ENCODE measurements at regions not wholly inside any gene's neighbourhood (a gene's known extent, or its start where the extent isn't known, plus 50 kb on each side); places are given as distances from the start of the nearest gene placed in this dataset.

DNA sequence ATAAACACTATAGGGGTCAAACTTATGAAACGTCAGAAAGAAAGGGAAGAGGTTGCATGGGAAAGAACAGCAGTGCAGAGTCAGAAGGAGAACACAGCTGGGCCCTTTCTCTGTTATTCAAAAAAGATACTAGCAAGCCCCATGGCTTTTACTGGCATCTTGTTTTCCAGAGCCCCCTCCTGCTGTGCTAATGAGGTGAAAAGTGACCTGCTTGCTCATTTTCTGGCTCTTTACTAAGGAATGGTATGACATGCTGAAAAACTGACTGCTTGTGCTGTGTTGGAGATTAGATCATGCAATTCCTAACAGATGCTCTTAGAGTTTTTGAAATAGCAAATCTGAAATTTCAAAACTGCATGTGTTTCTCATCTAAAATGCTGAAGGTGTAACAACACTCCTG is 541.6 kb upstream of the ALCAM start:
- DNase-seq (ENCODE audit: low read depth, low spot score), result peak; percentile 50

DNA sequence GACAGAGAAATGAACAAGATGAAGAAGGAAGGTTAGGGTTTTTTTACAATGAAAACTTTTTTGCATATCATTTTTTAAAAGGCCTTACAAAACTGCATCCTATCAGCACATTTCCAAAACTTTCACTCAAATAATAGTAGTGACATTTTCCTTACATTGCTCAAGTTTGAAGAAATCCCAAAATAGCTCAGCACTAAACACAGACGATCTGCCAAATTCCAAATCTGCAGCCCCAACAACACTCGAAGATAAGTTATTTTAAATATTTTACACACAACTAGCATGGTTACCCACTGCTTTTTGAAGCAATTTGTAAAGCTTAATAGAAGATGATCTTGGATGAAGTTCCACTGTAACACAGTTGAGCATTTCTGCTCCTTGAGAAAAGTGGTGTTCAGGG is 535.6 kb upstream of the ALCAM start:
- no peak for DNase-seq (ENCODE audit: low read depth, low spot score)

DNA sequence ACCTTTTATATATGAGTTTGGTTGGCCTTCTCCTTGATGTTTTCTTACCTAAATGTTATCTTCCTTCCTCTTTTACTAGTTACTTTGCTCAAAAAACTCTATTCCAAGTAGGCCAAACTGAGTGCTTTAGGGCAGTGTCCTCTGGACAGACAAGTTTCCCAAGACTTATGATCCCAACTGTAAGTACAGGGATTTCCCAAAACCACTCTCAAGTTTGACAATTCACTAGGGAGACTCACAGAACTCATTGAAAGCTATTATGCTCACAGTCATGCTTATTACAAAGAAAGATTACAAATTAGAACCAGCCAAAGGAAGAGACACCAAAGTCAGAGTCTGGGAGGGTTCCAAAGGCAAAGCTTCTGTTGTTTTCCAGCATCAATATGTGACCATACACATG is 534.2 kb upstream of the ALCAM start:
- DNase-seq (ENCODE audit: low read depth, low spot score), result no peak

DNA sequence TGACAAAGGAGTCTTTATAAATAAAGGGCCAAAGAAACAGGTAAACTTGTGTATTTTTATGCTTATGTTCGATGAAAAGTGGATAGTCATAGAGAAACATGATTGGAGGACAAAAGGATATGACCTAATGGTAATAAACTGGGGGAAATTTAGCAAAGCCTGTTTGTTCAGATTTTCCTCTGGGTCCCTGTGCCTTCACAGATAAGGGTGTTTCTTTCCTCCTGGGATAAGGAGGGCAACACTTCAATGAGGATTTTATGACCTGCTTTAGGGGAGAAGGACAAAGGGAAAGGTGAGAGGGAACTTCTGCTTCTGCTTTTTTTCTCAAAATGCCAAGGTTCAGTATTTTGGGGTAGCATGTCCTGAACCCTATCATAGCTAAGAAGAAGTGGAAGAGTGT is 531.3 kb upstream of the ALCAM start:
- DNase-seq (ENCODE audit: low read depth, low spot score), result no peak

DNA sequence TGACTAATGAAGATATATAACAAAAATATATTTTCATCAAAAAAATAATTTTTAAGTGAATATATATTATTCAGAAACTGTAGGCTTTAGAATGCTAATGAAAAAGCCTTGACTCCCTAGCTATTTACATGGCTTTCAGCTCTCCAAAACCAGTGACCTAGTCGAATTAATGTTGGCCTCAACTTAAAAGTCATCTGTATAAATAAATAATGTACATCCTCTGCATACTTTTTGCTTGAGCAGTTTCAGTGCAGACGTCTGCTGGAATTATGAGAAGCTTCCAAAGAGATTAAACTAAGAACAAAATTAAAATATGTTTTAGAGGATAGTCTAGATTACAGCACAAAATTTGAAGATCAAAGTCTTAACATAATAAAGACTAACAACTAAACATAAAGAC is 520.4 kb upstream of the ALCAM start:
- no peak for DNase-seq (ENCODE audit: low read depth, low spot score)

DNA sequence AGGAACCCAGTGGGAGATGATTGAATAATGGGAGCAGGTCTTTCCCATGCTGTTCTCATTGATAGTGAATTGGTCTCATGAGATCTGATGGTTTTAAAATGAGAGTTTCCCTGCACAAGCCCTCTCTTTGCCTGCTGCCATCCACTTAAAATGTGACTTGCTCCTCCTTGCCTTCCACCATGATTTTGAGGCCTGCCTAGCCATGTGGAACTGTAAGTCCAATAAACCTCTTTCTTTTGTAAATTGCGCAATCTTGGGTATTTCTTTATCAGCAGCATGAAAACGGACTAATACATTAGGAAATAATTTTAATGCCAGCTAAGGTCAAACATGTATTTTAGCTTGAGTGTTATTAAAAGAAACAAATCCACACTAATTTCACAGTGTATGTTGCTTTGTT is 517.6 kb upstream of the ALCAM start:
- no peak for DNase-seq (ENCODE audit: low read depth, low spot score)

DNA sequence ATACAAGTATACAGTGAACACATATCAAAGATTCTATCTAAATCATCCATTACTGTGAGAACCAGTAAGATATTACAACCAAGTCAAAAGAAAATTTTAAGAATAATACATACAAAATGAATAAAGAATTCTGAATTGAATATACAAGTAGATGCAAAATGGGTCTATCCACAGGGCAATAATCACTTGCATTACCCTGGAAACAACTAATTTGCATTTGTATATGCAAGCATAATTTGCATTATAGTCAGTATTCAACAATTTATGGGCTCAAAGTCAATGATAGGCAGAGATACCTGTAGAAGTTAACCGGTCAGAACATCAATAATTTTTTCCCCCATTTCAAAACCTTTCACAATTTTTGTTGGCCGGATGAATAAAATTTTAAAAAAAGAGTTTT is 512.2 kb upstream of the ALCAM start:
- DNase-seq (ENCODE audit: low read depth, low spot score), result no peak

DNA sequence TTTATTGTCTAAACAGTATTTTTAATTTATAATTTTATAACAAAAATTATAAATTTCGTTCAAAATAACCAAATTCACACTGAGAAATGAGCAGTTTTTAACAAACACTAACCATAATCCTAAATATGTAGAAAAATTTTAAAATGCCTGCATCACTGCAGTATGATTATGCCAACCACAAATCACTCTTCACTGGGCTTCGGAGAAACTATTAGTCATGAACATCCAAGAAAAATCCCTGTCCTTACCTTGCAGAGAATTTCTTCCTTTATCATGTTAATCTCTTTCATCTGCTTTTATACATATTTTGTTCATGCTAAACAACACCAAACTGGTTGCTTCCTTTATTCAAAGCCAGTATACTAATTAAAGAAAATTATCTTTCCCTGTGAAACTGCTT is 511.0 kb upstream of the ALCAM start:
- DNase-seq (ENCODE audit: low read depth, low spot score), result no peak

DNA sequence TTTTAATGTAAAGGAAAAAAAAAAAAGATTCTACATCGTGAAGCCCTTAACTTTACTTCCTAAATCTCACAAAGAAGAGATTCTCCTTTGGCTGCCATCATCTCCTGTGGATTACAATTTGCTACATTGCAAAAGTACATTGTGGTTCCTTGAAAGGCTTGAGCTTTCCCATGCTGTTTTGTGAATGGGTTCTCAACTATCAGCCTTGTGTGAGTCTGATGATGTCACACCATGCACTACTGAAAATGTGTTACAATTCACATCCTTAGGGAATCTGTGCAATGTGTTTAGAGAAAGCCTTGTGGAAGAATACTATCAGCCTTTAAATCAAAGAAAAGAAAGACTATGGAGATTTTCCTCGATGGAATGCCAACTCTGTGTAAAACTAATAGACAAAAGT is 510.0 kb upstream of the ALCAM start:
- DNase-seq (ENCODE audit: low read depth, low spot score), result no peak

DNA sequence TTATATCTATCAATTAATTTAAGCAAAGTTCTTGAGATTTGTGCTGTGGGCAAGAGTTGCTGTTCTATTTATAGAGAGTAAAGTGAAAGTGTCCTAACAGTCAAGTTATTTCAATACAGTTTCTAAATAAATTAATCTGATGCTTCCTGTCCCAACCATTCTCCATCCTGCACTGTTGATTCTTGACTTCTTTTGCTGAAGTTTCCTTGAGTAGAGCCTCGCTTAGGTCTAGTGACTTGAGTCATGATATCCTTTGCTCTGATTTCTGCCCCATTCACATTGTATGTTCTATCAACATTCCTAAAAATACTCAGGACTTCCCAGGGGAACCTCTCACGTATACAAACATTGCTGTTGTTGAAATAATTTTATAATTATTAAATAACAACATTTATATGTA is 498.4 kb upstream of the ALCAM start:
- no peak for DNase-seq (ENCODE audit: low read depth, low spot score)

DNA sequence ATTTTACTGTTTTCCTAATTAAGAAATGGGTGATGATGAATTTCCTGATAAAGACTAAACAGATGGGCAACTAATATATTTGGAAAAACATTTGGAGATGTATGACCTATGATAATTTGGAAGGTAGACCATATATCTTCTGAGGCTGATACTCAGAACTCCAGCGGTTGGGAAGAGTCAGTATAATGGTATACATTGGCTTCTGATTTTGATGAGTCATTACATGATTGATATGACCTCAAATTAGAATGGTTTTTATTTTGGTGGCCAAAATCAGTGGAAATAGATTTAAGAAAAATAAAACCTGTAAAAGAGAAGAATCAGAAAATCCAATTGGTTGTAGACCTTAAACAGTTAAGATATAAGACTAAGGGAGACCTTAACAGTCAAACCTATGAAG is 496.4 kb upstream of the ALCAM start:
- no peak for DNase-seq (ENCODE audit: low read depth, low spot score)

DNA sequence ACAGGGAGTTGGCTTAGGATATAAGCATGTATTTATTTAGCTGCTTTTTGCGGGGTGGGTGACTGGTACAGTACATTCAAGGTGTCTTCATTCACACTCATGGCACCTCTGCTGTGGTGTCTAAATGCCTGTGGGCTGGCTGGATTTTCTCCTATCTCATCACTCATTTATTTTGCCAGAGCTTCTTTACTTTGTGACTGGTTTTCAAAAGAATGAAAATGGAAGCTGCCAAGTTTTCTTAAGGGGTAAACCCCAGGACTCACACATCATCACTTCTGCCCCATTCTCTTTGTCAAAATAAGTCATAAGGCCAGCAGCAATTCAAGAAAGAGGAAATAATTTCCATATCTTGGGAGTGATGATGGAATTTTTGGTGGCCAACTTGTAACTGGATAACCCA is 493.4 kb upstream of the ALCAM start:
- DNase-seq (ENCODE audit: low read depth, low spot score), result no peak

DNA sequence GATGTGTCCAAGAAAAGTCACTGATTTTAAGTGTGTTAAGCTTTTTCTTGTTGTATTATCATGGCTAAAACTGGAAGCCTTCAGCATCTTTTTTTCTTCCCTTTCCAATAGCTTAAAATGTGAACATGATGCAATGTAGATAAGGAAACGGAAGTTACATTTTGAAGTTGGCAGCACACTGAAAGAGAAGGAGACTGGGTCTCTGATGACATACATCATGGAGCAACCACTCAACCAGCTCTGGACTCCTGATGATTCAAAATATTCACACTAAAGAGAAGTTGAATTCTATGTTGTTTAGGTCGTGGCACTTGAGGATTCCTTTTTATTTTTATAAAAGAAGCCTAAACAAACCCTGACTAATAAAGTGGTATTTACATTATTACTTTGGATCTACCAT is 488.3 kb upstream of the ALCAM start:
- DNase-seq (ENCODE audit: low read depth, low spot score), result no peak

DNA sequence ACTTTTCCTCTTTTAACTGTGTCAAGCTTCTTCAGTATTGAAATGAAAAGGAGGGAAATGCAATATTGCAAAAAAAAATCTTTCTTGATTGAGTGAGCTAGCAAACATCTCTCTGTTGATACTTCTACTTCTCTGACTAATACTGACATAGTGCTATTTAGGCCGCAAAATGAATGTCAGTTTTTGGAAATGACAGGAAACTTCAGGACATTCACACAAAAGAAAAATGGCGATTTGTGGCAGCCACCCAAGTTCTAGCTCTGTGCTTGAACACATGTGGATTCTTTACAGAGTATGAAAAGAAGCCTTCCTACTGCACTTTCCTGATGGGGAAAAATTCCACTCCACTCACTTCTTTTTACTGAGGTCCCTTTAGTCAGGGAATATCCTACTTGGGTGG is 486.8 kb upstream of the ALCAM start:
- no peak for DNase-seq (ENCODE audit: low read depth, low spot score)

DNA sequence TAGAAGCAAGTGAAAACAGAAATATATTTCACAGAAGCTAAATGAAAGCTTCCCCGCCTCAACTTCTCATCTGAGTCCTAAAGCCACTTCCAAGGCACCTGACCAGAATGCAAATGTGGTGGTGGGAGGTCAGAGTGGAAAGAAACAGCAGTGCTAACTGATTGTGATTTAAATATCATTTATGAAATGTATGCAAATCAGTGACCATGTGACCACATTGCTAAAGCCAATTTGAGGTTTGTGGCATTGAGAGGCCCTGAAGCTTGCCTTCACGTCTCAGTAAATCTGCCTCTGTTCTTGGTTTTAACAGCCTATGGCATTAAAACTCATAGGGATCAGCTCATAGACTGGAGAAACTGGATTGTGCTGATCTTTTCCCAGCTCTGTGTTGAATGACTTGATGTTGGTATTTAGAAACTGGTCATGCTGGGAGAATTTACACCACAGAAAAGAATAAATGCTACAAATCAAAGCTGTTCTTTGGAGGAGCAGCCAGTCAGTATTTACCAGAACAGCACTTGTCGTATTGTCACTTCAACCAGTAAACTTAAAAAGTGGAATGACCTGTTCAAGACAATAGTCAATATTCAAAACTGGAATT is 481.4 kb upstream of the ALCAM start:
- no peak for DNase-seq (ENCODE audit: low read depth, low spot score)

DNA sequence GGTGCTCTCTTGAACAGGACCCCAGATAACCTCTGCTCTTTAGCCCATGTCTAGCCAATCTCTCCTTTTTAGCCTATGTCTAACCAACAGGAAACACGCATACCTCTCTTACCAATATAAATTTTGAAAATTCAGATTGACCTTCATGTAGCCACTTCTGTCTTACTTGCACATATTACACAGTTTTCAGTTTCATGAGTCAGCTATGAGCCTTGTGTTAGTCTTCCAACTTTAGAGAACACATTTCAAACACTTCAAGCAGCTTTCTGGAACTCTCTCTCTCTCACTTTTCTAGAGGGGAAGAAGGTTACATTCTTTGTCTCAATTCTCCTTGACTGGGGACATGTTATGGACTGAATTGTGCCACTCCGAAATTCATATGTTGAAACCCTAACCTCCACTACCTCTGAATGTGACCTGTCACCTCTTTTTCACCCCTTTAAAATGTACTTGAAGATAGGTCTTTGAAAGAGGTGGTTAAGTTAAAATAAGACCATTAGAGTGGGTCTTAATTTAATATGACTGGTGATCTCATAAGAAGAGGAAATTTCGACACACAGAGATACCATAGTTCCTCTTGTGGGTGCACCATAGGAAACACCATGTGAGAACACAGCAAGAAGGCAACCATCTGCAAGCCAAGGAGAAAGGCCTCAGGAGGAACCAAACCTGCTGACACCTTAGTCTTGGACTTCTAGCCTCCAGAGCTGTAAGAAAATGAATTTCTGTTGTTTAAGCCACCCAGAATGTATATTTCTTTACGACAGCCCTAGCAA is 480.3 kb upstream of the ALCAM start:
- DNase-seq (ENCODE audit: low read depth, low spot score), result no peak

DNA sequence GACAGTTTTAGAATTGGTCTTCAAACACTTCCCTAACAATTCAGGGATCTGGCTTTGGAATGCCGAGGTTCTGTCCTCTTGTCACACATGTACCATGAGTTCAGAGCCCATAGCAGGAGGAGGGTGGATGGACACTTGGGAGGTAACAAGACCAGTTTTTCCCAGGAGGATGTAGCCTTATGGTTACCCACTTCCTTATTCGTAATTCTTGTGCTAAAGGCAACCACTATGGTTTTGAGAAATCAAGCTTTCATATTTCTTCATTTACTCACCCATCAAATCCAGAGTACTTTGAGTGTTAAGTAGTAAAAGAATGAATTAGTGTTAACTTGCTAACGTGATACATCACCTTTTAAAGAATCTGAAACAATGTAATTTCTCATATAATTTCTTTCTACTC is 479.6 kb upstream of the ALCAM start:
- no peak for DNase-seq (ENCODE audit: low read depth, low spot score)

DNA sequence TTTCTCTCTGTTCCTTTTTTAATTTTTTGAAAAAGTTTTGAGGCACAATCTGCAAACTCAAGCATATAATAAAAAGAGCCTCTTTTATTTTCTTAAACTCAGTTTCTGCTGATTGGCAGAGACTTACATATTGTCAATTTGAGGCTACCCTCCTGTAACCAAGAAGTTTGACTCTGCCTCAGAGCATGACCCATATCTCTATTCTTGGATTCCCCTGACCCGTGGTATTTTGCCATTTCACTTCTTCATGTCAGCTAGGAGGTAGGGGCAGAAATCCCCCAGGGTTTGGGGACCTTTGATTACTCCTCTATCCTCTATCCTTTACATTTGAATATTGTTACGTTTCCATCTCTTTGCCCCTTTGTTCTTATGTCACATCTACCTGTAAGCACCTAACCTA is 479.1 kb upstream of the ALCAM start:
- no peak for DNase-seq (ENCODE audit: low read depth, low spot score)

DNA sequence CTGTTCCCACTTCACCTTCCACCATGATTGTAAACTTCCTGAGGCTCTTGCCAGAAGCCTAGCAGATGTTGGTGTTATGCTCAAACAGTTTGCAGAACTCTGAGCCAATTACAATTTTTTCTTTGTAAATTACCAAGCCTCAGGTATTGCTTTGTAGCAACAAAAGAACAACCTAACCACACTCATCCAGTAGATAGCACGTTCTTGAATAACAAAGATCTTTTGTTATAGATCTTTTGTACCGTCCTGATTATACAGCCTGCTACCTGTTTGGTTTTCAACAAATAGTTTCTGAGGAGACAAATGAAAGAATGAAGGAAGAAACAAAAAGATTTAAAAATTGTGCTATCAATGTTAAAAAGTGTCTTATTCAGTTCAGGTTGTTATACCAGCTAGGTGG is 474.7 kb upstream of the ALCAM start:
- no peak for DNase-seq (ENCODE audit: low read depth, low spot score)

DNA sequence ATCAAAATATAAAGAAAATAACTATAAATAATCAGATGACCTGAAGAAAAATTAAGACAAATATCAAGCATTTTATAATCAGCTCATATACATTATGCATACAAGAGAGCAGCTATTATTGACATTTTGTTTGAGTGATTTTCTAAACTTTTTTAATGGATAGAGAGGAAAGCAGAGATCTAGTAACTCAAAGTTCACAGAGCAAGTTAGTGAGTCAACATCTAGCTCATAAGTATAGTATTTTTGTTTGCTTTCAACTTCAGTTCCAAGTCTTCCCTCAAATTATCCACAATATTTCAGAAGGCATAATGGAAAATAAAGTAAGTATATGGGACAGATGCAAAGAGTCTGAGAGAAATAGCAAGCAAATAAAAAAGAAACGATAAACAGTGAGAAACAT is 470.1 kb upstream of the ALCAM start:
- DNase-seq (ENCODE audit: low read depth, low spot score), result no peak

DNA sequence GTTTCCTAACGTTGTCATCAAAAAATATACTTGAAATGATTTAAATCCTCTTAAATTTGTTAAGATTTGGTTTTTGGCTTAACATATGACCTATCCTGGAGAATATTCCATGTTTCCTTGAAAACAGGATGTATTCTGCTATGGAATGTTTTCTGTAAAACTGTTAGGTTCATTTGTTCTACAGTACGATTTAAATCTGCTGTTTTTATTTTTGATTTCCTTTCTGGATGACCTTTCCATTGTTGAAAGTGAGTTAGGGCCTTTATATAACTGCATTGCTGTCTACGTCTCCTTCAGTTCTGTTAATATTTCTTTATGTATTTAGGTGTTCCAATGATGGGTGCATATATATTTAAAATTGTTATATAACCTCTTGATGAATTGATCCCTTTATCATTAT is 465.3 kb upstream of the ALCAM start:
- DNase-seq (ENCODE audit: low read depth, low spot score), result no peak

DNA sequence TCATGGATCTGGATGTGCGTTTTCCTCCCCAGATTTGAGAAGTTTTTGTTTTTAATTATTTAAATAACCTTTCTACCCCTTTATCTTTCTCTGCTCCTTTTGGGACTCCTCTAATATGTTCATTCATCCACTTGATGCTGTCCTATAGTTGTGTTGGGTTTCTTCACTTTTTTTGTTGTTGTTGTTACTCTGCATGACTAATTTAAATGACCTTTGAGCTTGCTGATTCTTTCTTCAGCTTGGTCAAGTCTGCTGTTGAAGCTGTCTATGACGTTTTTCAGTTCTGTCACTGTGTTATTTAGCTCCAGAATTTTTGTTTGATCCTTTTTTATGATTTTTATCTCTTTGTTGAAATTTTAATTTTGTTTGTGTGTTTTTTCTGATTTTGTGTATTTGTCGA is 463.6 kb upstream of the ALCAM start:
- DNase-seq (ENCODE audit: low read depth, low spot score), result no peak

DNA sequence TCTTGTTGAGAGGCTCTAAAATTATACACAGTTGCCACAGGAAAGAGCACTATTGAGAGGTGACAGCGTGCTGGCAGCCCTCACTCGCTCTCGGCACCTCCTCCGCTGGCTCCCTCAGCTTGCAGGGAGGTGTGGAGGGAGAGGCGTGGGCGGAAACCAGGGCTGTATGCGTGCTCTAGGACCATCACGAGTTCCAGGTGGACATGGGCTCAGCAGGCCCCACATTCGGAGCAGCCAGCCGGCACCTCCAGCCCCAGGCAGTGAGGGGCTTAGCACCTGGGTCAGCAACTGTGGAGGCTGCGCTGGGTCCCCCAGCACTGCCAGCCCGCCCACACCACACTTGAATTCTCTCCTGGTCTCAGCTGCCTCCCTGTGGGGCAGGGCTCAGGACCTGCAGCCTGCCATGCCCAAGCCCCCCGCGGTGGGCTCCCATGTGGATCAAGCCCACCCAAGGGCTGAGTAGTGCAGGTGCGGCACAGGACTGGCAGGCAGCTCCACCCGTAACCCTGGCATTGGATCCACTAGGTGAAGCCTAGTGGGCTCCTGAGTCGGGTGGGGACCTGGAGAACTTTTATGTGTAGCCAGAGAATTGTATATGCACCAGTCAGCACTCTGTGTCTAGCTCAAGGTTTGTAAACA is 460.6 kb upstream of the ALCAM start:
- DNase-seq (ENCODE audit: low read depth, low spot score), result no peak
